ENCODE measurements at regions not wholly inside any gene's neighbourhood (a gene's known extent, or its start where the extent isn't known, plus 50 kb on each side); places are given as distances from the start of the nearest gene placed in this dataset.

DNA sequence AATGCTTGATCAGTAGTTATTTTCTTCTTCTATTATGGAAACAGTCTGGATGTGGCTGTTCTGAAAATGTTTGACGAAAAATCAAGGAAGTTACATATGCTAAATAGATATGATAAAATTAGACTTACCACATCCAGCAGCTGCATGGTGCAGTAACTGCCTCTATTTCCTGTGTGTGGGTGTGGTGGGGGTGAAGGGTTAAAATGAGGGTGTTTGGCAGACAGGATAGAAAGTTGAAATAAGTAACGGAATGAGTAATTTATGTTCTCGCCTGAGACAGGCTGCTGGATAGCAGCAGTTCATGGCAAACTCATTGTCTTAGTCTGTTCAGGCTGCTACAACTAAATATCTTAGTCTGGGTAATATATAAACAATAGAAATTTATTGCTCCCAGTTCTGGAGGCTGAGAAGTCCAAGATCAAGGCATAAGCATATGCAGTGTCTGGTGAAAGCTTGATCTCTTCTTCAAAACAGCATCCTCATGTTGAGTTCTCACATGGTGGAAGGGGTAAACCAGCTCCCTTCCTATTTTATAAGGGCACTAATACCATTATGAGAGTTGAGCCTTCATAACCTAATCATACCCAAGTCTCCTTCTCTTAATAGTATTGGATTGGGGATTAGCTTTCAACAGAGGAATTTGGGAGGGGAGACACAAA, 1248.9 kb downstream of the SLITRK5 start:
- peak; percentile 36 for DNase-seq

DNA sequence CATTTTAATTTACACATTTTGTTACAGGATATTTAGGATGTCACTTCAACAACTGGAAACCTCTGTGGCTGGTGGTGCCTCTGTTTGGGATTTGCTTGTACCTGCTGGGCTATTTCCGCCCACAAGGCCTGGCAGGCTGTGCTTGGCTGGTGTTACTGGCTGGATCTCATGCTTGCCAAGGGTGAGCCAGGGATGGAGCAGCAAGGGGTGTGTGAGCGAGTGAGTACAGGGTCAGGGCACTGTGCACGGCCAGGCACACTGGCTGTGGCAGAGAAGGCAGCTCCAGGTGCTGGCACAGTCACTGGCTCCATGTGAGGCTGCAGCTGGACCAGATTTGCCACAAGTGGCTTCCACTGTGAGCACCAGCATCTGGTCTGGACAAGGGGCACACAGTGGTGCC, 1254.8 kb downstream of the SLITRK5 start:
- no peak for DNase-seq

DNA sequence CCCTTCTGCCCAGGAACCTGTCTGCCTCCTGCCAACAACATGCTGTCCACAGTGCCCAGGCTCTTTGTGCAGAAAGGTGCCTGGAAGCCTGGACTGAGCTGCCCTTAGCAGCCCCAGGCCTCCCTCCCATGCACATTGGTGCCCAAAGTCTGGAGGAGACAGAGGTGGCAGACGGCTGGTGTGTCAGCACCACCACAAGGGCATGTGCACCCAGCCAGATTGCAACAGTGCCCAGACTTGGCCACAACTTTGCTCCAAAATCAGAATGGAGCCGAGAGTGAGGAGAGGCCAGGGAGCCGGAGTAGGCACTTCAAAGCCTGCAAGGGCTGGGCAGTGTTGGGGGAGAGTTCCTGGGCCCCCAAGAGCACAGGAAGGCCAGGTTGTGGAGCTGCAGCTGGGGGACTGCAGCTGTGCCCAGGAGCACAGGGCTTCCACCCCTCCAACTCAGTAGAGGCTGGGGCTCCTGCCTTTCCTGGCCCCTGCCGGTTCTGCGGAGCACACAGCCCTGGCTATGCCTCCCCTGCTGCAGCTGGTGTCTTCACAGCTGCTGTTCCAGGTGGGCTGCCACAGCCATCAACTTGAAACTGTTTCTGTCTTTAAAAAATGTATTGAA, 1255.8 kb downstream of the SLITRK5 start:
- no peak for DNase-seq

DNA sequence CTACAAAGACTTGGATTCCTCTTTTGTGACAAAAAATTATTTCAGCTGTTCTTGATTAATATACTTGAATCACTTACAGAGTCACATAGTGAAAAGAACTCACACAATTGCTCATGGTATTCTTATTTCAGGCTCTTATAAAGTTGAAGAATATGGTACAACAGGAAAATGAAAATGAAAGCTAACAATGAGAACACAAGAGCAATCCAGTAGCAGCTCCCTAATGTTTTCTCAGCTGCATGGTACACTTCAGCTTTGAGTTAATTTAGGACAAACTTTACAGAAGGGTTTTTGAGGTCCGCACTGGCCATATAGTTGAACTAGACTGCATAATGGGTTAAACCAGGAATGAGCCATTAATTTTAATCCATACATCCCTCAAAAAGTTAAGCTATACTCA, 1261.8 kb downstream of the SLITRK5 start:
- no peak for DNase-seq

DNA sequence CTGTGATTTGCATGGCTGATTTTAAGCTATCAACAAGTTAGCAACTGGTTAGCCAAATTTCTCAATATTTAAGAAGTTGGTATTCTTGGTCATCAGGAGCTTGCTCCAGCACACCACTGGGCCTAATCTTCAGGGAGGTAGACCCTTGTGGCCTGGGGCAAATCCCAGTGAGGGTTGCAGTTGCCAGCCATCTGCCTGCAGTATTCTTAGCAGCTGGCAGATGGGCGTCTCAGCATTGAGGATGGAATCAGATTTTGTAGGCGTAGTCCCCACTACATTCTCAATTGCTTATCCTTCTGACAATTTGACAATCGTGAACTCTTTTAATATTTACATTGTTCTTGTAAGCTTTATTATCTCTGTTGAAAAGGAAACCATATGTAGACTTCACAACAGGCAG, 1266.2 kb downstream of the SLITRK5 start:
- DNase-seq, result no peak

DNA sequence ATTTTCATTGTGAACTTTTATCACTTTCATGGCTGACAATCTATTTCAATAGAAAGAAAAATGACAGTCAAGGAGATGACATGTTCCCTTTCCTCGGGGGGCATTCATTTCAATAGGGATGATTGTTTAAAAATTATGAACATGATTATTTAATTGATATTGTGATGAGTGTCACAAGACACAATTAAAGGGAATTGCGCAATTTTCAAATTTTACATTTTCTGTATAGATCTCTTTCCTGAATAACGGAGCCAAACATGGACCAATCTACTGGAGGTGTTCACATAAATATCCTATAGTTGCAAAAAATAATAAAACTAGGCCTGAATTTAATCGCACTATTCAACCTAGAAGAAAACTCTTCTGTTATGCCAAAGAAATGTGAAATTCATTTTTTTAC, 1274.6 kb downstream of the SLITRK5 start:
- no peak for DNase-seq

DNA sequence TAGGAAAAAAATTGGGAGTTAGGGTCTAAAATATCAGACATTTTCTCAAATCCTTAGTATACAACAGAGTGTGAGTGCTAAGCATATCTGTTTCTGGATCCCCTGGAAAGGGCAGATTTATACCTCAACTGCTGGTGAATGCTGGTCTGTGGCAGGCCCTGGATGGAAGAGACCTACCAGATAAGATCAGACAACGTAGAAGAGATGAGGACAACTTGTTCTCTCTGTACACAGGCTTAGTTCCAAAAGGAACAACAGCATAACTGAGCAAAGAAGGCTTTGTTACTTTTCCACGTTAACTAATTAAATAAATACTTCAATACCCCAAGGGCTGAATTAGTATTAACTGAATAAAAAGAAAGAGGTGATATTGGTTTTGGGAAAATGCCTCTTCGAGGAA, 1277.3 kb downstream of the SLITRK5 start:
- DNase-seq, result no peak

DNA sequence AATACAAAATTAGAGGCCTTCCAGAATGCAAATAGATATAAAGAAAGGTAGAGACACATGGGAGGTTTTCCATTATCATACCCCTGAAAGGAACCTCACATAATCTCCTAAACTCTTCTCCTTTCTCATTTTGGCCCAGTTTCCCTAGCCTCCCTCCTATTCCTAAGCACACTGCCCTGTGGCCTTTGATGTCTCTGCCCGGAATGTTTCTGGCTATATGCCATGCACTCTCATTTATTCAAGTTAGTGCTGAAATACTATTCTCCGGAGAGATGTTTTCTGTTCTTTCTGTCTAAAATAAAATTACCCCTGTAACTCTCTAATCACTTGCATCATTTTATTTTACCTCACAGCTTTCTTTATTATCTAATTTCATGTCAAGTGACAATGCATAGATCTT, 1287.7 kb downstream of the SLITRK5 start:
- no peak for DNase-seq

DNA sequence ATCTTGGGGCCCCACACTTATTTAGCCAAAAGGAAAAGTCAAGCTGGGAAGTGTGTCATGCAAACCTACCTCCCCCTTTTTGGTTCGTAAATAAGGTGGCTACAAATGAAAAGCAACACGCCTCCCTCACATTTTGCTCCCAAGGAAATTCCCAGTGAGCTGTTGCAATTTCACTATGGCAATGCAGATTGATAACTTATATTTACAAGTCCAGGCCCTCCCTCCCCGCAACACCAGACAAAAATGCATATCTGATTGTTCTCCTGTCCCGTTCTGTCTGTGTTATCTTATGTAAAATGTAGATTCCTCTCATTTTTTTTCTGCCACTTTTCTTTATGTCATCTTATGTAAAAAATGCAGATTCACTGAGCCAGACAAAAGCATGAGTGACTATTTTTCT, 1305.3 kb downstream of the SLITRK5 start:
- DNase-seq, result no peak

DNA sequence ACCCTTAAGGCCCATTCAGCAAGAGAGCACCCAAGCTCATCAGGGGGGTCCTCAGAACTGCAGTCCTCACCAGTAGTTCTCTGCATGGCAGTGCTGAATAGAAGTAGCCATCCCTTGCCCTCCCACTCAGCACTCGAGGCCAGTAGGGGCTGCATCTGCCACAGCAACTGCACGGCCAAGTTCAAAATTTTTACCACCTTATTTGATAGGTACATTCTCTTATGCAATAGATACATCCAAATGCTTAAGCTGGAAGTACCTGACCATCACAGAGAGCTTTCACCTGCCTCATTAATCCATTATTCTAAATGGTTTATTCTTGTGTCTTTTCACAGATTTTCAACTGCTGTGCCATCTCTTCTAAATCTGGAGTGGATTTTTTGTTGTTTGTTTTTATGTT, 1307.4 kb downstream of the SLITRK5 start:
- no peak for DNase-seq

DNA sequence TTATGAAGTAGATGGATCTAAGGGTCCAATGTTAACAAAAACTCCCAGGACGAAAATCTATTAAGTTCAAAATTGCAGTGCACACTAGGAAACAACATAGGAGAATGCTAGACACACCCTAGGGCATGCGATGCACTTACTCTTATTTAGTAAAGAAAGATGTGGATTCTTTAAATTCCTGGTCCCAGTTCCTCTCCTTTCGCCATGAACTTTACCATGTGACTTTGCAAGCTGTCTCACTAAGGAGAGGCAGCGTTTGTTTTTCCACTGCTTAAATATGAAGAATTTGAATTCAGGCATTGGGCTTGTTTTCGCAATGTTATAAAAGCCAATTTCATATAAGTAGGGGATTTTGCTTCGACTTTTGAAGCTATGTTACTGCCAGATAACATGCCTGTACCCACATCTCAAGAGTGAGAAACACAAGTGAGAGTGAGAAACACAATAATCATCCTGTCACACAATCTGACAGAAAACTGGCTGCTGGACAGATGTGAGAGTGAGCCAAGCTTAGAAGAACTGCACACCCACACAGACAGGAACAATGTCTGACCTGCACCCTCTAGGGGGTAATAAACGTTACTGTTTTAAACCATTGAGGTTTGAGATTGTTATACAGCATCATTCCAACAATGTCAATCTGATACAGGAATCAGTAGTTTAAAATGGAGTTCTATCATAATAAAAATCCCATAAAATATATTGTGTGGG, 1308.4 kb downstream of the SLITRK5 start:
- peak; percentile 4 for DNase-seq

DNA sequence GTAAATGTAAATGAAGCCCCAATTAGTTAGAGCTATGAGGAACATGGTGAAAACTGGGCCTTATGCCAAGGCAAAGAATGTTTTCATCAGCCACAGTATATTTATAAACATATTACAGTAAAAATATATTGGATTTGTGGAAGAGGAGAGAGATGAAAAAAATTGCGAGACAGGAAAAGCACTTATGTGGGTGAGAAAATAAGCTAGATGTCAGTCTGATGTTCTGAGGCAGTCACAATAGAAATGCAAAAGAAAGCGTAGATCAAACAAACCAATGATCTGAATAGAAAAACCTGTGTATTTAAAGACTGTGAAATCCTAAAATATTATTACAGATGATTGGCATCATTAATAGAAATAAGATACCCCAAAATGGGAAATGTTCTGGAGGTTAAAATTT, 1332.5 kb downstream of the SLITRK5 start:
- DNase-seq, result no peak

DNA sequence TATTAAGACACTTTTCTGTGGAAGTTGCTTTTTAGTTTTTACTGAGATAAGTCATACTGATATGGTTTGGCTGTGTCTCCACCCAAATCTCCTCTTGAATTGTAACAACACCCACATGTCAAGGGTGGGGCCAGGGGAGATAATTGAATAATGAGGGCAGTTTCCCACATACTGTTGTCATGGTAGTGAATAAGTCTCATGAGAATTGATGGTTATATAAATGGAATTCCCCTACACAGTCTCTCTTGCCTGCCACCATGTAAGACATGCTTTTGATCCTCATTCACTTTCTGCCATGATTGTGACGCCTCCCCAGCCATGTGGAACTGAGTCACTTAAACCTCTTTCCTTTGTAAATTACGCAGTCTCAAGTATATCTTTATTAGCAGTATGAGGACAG, 1340.4 kb downstream of the SLITRK5 start:
- DNase-seq, result no peak

DNA sequence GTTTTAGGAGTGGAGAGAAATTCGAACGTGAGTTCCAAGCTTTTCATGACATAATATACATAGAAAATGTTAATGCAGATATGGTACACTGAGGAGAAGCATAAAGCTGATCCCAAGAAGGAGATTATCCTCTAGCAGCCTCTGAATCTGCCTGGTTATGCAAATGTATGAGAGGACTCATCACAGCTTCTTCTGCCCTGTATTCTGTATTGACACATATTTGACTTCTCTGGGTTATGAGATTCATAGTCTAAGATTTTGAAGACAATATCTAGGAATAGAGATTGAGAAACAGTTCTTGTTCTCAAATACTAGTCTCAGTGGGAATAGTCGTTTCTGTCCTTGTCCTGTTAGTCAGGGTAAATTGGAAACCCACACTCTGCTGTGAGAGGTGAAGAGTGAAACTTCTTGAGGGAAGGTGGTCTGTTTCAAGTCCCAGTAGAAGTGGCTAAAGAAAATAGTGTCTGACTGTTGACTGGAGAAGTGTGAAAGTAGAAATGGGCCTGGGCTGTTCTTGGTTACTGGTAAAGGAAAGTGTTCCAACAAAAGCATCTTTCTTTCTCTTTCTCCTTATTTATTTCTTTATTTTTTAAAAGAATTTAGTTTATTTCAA, 1356.6 kb downstream of the SLITRK5 start:
- no peak for DNase-seq

DNA sequence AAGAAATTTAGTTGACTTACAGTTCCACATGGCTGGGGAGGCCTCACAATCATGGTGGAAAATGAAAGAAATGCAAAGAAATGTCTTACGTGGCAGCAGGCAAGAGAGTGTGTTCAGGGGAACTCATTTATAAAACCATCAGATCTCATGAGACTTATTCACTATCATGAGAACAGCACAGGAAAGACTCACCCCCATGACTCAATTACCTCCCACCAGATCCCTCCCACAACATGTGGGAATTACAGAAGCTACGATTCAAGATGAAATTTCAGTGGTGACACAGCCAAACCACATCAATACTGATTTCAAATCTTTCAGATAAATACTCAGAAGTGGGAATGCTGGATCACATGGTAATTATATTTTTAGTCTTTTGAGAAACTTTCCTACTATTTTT, 1357.9 kb downstream of the SLITRK5 start:
- DNase-seq, result peak; percentile 19

DNA sequence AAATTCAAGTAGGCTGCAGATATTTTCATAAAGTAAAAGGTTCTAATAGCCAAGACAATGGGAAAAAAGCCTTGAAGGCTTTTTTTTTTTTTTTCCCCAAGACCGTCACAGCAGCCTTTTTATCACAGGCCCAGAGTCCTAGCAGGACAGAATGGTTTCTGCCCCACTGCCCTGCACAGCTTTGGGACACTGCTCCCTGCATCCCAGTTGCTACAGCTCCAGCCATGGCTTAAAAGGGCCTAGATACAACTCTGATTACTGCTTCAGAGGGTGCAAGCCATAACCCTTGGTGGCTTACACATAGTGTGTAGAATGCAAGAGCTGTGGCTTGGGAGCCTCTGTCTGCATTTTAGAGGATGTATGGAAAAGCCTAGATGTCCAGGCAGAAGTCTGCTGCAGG, 1362.8 kb downstream of the SLITRK5 start:
- DNase-seq, result no peak

DNA sequence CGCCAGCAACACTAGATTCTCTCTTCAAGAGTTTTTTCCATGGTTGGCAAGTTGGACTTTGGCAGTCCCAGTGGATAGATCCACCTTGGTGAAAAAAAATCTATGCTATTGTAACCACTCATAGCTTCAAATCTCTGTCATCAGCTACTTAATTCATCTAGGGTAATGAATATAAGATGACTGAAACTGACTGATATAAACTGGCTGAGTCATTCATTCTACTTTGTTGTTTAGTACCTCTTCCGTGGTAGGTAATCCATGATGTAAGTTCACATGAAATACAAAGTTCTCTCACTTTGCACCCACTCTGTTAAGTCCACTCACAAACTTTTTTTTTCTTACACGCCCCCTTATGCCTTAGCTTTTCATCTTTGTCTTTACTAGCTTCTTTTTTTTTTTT, 1381.5 kb downstream of the SLITRK5 start:
- no peak for DNase-seq

DNA sequence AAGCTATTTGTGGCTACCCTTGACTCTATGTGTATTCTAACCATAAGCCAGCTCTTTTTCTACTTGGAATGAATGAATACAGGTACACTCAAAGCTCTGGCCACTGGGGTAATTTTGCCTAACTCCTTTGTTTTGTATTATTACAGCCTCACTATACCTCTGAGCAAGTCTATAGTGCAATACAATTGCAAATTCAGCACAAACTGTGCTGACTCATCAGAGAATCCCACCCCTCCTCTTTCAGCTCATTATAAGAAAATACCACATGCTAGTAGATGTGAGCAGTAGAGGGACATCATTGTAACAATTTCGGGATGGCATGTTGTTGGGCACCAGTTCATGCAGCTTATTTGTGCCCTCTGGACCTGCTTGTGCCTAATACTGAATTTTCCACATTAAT, 1382.2 kb downstream of the SLITRK5 start:
- no peak for DNase-seq

DNA sequence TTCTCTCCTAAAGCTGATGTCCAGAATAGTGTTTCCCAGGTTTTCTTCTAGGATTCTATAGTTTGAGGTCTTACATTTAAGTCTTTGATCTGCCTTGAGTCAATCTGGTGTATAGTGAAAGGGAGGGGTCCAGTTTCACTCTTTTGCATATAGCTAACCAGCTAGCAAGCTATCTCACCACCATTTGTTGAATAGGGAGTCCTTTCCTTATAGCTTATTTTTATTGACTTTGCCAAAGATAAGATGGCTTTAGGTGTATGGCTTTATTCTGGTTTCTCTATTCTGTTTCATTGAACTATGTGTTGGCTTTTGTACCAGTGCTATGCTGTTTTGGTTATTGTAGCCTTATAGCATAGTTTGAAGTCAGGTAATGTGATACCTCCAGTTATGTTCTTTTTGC, 1386.1 kb downstream of the SLITRK5 start:
- no peak for DNase-seq

DNA sequence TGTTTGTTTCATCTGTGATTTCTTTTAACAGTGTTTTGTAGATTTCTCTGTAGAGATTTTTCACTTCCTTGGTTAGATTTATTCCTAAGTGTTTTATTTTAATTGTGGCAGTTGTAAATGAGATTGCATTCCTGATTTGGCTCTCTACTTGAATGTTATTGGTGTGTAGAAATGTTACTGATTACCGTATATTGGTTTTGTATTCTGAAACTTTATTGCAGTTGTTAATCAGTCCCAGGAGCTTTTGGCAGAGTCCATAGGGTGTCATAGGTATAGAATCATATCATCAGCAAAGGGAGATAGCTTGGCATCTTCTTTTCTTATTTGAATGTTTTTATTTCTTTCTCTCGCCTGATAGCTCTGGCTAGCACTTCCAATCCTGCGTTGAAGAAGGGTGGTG, 1386.7 kb downstream of the SLITRK5 start:
- DNase-seq, result no peak

DNA sequence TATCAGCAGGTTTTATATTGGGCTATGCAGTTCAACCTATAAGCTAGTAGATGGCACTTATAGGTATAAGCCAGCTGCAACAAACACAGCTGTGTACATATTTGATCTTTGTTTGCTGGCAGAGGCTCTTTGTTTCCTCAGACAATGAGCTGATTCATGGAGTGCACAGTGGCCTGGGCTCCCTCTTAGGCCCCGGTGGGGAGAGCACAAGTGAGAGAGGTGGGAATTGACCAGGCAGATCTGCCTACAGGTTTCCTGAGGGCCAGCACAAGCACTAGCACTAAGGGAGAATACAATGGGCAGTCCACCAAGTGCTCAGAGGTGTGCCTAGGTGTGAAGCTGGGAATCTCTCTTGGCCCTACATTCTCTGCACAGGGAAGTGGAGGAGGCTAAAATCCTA, 1390.7 kb downstream of the SLITRK5 start:
- DNase-seq, result no peak

DNA sequence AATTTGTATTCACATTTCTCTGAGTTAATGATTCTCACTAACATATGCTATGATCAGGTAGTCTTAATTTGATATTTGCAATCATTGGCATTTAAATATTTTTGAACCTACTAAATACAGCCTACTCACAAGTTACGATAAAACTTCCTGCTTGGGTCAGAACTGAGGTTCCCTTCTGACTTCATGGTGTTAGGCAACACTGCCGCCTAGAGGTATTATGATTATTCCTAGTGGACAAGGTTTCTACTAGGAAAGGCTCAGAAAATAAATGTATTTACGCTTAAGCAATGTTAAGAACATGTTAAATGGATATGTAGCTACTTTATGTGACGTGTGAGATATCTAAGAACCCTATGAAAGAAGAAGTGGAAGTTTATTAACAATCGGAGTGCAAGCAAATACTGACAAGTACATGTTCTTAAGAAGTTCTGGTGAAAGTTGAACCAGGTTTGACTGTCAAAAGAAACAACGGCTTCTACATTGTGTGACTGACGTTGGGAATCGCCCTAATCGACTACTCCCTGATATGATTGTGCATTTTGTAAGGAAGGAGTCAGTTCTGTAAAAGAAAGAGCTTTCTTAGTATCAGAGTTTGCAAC, 1395.8 kb downstream of the SLITRK5 start:
- DNase-seq, result peak; percentile 3

DNA sequence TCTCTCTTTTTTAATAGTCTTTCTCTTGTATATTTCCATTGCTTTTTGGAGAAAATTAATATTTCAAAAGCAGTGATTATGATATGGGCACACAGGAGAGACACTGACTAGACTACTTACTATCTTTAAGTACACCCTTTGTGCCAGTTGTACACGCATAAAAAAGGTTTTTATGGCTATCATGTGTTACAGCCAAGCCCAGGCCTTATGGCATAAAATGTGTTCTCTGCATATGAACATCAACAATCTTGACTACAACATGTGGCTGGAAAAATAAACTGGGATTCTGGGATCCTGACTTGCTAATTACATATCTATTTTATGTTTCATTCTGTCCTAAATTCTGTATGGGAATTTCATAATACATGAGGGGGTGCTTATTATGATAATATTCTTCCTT, 1401.8 kb downstream of the SLITRK5 start:
- DNase-seq, result no peak

DNA sequence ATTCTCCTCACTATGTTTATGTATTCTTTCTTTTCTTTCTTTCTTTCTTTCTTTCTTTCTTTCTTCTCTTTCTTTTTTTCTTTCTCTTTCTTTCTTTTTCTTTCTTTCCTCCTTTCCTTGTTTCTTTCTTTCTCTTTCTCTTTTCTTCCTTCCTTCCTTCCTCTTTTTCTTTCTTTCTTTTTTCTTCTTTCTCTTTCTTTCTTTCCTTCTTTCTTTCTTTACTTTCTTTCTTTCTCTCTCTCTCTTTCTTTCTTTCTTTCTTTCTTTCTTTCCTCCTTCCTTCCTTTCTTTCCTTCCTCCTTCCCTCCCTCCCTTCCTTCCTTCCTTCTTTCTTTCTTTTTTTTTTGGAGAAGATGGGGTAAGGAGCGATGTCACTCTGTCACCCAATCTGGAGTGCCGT, 1405.5 kb downstream of the SLITRK5 start:
- no peak for DNase-seq
